Osteoblast (primary cell): ENCODE measurements at regions not wholly inside any gene's neighbourhood (a gene's known extent, or its start where the extent isn't known, plus 50 kb on each side); places are given as distances from the start of the nearest gene placed in this dataset.

Experiments
- DNase-seq: peaks from one replicate; pipeline ENCODE4 v3.0.0; 2011; ENCODE audit warnings: low spot score, mixed read lengths; ENCODE audit not compliant: insufficient read length; ENCODE audit errors: missing footprints
- H2AFZ ChIP-seq: 2 replicates; pipeline ENCODE4 v1.6.0; 2011; ENCODE audit warnings: mild to moderate bottlenecking, low read length
- H3K27ac ChIP-seq: 2 replicates; pipeline ENCODE4 v1.5.1; 2011; ENCODE audit warnings: mild to moderate bottlenecking, low read depth, low read length, moderate library complexity
- H3K27me3 ChIP-seq: 2 replicates; pipeline ENCODE4 v1.6.0; 2012; ENCODE audit warnings: mild to moderate bottlenecking, control low read depth, inconsistent platforms, low read length, moderate library complexity; ENCODE audit not compliant: insufficient read depth
- H3K36me3 ChIP-seq: 2 replicates; pipeline ENCODE4 v1.5.1; 2011; ENCODE audit warnings: mild to moderate bottlenecking, low read length, control low read depth, moderate library complexity; ENCODE audit not compliant: insufficient read depth
- H3K4me1 ChIP-seq: 2 replicates; pipeline ENCODE4 v1.5.1; 2011; ENCODE audit warnings: mild to moderate bottlenecking, low read length, control low read depth, moderate library complexity; ENCODE audit not compliant: insufficient read depth
- H3K4me2 ChIP-seq: 2 replicates; pipeline ENCODE4 v1.6.0; 2011; ENCODE audit warnings: mild to moderate bottlenecking, low read length; ENCODE audit not compliant: insufficient read depth
- H3K4me3 ChIP-seq: fragments of 200-600 bp; sonication (generic); 3 replicates; pipeline ENCODE4 v1.5.1; 2012; ENCODE audit warnings: mild to moderate bottlenecking, low read length, inconsistent platforms; ENCODE audit not compliant: insufficient read depth
- H3K79me2 ChIP-seq: 2 replicates; pipeline ENCODE4 v1.6.0; 2012; ENCODE audit warnings: mild to moderate bottlenecking, low read length, control low read depth, inconsistent platforms; ENCODE audit not compliant: insufficient read depth
- H3K9me3 ChIP-seq: 2 replicates; pipeline ENCODE4 v1.5.1; 2011; ENCODE audit warnings: low read depth, low read length, control low read depth
- H4K20me1 ChIP-seq: 2 replicates; pipeline ENCODE4 v1.6.0; 2012; ENCODE audit warnings: mild to moderate bottlenecking, low read length, control low read depth; ENCODE audit not compliant: insufficient read depth
- CTCF ChIP-seq: IDR thresholded peaks from 2 replicates; pipeline ENCODE4 v1.5.1; 2011; ENCODE audit warnings: mild to moderate bottlenecking, low read depth, low read length, moderate library complexity; ENCODE audit errors: extremely low read depth

- H3K9me3 ChIP-seq: no peaks in the 10 kb centered on the region
- H3K4me1 ChIP-seq: peaks cover 27% of the 10 kb centered on the region
- no peaks in the 10 kb centered on the region for H3K36me3 ChIP-seq
- H4K20me1 ChIP-seq: no peaks in the 10 kb centered on the region
- no peak for DNase-seq
- peak overlapping the region; percentile 76 for H3K4me2 ChIP-seq
- no peak overlapping the region for H2AFZ ChIP-seq
- H3K4me3 ChIP-seq: peak overlapping the region; percentile 51
- H3K79me2 ChIP-seq: no peaks in the 10 kb centered on the region
- peak overlapping the region; percentile 52 for H3K27ac ChIP-seq
- H3K27me3 ChIP-seq: no peaks in the 10 kb centered on the region
- no peak for TF ChIP-seq CTCF
These were observed 144.3 kb upstream of the ANO3 start for GRCh38 chr11:26187639-26188038.

- Histone ChIP-seq H3K79me2 (no peaks in the 10 kb centered on the region), H4K20me1 (no peaks in the 10 kb centered on the region), H3K27me3 (no peaks in the 10 kb centered on the region), H3K9me3 (no peaks in the 10 kb centered on the region), H2AFZ (peak overlapping the region; percentile 26), H3K4me2 (peak overlapping the region; percentile 52), H3K27ac (peak overlapping the region; percentile 28), H3K4me3 (no peak overlapping the region), H3K4me1 (peaks cover 27% of the 10 kb centered on the region), H3K36me3 (no peaks in the 10 kb centered on the region)
- DNase-seq: peak; percentile 37
- no peak for TF ChIP-seq CTCF
These were observed 143.4 kb upstream of the ANO3 start for GRCh38 chr11:26188554-26188953.

GRCh38 chr11:26191193-26191592 lies 140.7 kb upstream of the ANO3 start:
- Histone ChIP-seq H3K4me1 (peaks cover 27% of the 10 kb centered on the region), H4K20me1 (no peaks in the 10 kb centered on the region), H3K27me3 (no peaks in the 10 kb centered on the region), H3K4me3 (no peak overlapping the region), H3K27ac (no peak overlapping the region), H3K79me2 (no peaks in the 10 kb centered on the region), H3K9me3 (no peaks in the 10 kb centered on the region), H3K36me3 (no peaks in the 10 kb centered on the region), H3K4me2 (no peak overlapping the region), H2AFZ (no peak overlapping the region)
- no peak for DNase-seq
- no peak for TF ChIP-seq CTCF

GRCh38 chr11:26193694-26194365 lies 138.1 kb upstream of the ANO3 start:
- Histone ChIP-seq H3K4me2 (no peak overlapping the region), H3K4me3 (no peak overlapping the region), H3K36me3 (no peaks in the 10 kb centered on the region), H2AFZ (no peak overlapping the region), H3K4me1 (peaks cover 6% of the 10 kb centered on the region), H3K9me3 (no peaks in the 10 kb centered on the region), H3K27ac (no peak overlapping the region), H3K79me2 (no peaks in the 10 kb centered on the region), H3K27me3 (no peaks in the 10 kb centered on the region), H4K20me1 (no peaks in the 10 kb centered on the region)
- TF ChIP-seq CTCF: no peak
- DNase-seq: no peak
